GM12873 (cell line): ENCODE measurements at regions not wholly inside any gene's neighbourhood (a gene's known extent, or its start where the extent isn't known, plus 50 kb on each side); places are given as distances from the start of the nearest gene placed in this dataset.

ENCODE experiments used
- CTCF ChIP-seq: IDR thresholded peaks from 2 replicates; pipeline ENCODE4 v1.5.1; 2012; ENCODE audit warnings: low read depth, mild to moderate bottlenecking, moderate library complexity, low read length, control low read depth; ENCODE audit not compliant: insufficient read depth; ENCODE audit errors: missing control alignments

GRCh38 chr5:14930486-14930885 is 58.9 kb upstream of the ANKH start:
- TF ChIP-seq CTCF = no peak

GRCh38 chr5:14929293-14930065 is 57.9 kb upstream of the ANKH start:
- no peak for TF ChIP-seq CTCF

- TF ChIP-seq CTCF = no peak
Observed at GRCh38 chr5:14928661-14929060, 57.1 kb upstream of the ANKH start.

- TF ChIP-seq CTCF = no peak
Observed at GRCh38 chr5:14925326-14925725, 53.7 kb upstream of the ANKH start.

- TF ChIP-seq CTCF = no peak
Observed at GRCh38 chr5:14922456-14922855, 50.9 kb upstream of the ANKH start.
